ENCODE measurements at regions not wholly inside any gene's neighbourhood (a gene's known extent, or its start where the extent isn't known, plus 50 kb on each side); places are given as distances from the start of the nearest gene placed in this dataset.

DNA sequence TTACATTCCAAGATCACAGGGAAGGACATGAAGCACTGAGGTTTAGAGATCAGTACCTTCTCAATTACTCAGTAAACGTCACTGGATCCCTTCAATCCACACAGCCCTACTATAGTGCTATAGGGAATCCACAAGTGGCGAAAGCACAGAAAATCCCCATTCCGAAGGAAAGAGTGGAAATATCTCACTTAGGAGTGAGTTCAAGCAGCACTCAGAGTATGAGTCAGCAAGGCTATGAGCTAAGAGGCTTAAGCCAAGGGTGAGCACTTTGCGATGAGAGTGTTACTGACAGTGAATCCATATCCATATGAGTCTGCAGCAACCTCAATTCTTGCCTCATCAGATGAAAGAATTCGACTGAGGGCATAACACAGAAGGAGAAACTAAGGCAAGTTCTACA, 165.1 kb downstream of the VSIG4 start:
- TF ChIP-seq, protein P1, sequence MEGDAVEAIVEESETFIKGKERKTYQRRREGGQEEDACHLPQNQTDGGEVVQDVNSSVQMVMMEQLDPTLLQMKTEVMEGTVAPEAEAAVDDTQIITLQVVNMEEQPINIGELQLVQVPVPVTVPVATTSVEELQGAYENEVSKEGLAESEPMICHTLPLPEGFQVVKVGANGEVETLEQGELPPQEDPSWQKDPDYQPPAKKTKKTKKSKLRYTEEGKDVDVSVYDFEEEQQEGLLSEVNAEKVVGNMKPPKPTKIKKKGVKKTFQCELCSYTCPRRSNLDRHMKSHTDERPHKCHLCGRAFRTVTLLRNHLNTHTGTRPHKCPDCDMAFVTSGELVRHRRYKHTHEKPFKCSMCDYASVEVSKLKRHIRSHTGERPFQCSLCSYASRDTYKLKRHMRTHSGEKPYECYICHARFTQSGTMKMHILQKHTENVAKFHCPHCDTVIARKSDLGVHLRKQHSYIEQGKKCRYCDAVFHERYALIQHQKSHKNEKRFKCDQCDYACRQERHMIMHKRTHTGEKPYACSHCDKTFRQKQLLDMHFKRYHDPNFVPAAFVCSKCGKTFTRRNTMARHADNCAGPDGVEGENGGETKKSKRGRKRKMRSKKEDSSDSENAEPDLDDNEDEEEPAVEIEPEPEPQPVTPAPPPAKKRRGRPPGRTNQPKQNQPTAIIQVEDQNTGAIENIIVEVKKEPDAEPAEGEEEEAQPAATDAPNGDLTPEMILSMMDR (IDR thresholded peaks at IDR 0.05) = no peak
- TF ChIP-seq POLR2AphosphoS5 (IDR thresholded peaks at IDR 0.05; ENCODE audit: low read depth, low read length) = no peak
